PC-9 (cell line): ENCODE measurements at regions not wholly inside any gene's neighbourhood (a gene's known extent, or its start where the extent isn't known, plus 50 kb on each side); places are given as distances from the start of the nearest gene placed in this dataset.

Experiments used
- CTCF ChIP-seq: fragments of 200-600 bp; sonication (generic); conservative IDR thresholded peaks from 2 replicates; pipeline ENCODE4 v1.6.1; 2017; ENCODE audit warnings: mixed run types, antibody characterized with exemption, mild to moderate bottlenecking, moderate library complexity
- EZH2 ChIP-seq: fragments of 200-600 bp; sonication (generic); IDR thresholded peaks from 2 replicates; pipeline ENCODE4 v1.8.0; 2017; ENCODE audit warnings: antibody characterized with exemption, low read depth

DNA sequence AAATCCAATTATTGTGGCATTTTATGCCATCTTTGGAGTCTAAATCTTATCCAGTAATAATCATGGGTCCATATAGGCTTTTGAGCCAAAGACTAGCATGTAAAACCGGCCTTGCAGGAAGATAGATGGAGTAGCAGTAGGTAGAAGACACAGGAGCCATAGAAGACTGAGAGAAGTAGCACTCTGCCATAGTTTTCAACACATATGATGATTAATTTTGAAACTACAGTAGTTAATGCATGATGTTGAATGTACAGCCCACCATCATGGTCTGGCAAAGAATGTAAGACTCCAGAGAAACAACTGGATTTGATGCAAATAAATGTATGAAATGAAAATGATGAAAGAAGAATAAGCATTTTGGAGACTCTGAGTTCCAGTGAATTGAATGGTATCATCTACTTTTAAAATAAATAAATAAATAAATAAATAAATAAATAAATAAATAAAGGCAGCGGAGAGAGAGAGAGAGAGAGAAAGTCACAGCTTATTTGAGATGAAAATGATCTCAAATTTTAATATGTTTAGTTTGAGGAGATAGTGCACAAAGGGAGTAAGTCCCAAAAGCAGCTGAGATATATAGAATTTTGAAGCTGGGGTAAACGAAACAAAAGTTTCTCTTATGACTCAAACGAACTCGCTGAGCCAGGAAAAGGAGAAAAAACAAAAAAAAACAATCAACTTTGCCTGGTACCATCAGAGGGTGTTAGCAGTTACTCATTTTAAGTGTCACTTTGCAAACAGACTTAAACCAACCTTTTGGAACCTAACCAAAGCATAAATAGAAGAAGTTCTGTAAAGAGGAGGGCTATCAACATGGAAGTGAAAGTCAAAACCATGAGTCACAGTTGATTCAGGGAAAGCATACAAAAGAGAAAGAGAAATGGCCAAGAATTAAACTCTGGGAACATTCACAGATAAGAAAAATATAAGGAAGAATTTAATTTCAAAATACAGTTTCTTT is 388.7 kb downstream of the CETN3 start:
- TF ChIP-seq CTCF (no peak), EZH2 (no peak)
